ENCODE measurements at regions not wholly inside any gene's neighbourhood (a gene's known extent, or its start where the extent isn't known, plus 50 kb on each side); places are given as distances from the start of the nearest gene placed in this dataset.

GRCh38 chr5:58235299-58235698, 224.6 kb downstream of the PLK2 start:
- Histone ChIP-seq H3K27me3 (ENCODE audit: insufficient read depth, low read length, poor library complexity) (peaks cover 2% of the 10 kb centered on the region), H3K4me2 (ENCODE audit: insufficient read depth, low read length) (no peak overlapping the region), H3K9me3 (ENCODE audit: insufficient read depth, low read length, severe bottlenecking) (no peaks in the 10 kb centered on the region), H3K36me3 (ENCODE audit: insufficient read depth, low read length) (no peaks in the 10 kb centered on the region), H3K79me2 (ENCODE audit: insufficient read depth, low read length) (no peaks in the 10 kb centered on the region), H3K4me3 (ENCODE audit: low read depth in 1 of 2, low read length in 2 of 2) (no peak overlapping the region), H3K9ac (ENCODE audit: low read depth, low read length) (no peak overlapping the region), H4K20me1 (ENCODE audit: insufficient read depth, low read length) (no peaks in the 10 kb centered on the region), H2AFZ (ENCODE audit: low read depth, low read length) (no peak overlapping the region), H3K27ac (ENCODE audit: low read length) (no peak overlapping the region), H3K4me1 (ENCODE audit: insufficient read depth, low read length) (no peaks in the 10 kb centered on the region)
- ATAC-seq (ENCODE audit: insufficient read depth, low read depth): no peak
- no peak for DNase-seq
- TF ChIP-seq EZH2 (IDR thresholded peaks at IDR 0.05; ENCODE audit: borderline replicate concordance, low read depth, low read length, severe bottlenecking) (no peak), CTCF (IDR thresholded peaks at IDR 0.05; ENCODE audit: borderline replicate concordance, extremely low read depth, low read length, poor library complexity, severe bottlenecking) (no peak)

GRCh38 chr5:58232130-58232529, 227.8 kb downstream of the PLK2 start:
- ATAC-seq (ENCODE audit: insufficient read depth, low read depth): no peak
- no peaks in the 10 kb centered on the region for H4K20me1 ChIP-seq (ENCODE audit: insufficient read depth, low read length)

GRCh38 chr5:58231041-58231440, 228.8 kb downstream of the PLK2 start:
- H3K9me3 ChIP-seq (ENCODE audit: insufficient read depth, low read length, severe bottlenecking): no peaks in the 10 kb centered on the region
- DNase-seq (no peak), ATAC-seq (ENCODE audit: insufficient read depth, low read depth) (no peak)
- no peak overlapping the region for H3K27ac ChIP-seq (ENCODE audit: low read length)
- H3K36me3 ChIP-seq (ENCODE audit: insufficient read depth, low read length): no peaks in the 10 kb centered on the region
- H3K79me2 ChIP-seq (ENCODE audit: insufficient read depth, low read length): no peaks in the 10 kb centered on the region
- no peak overlapping the region for H2AFZ ChIP-seq (ENCODE audit: low read depth, low read length)
- no peak for TF ChIP-seq EZH2 (IDR thresholded peaks at IDR 0.05; ENCODE audit: borderline replicate concordance, low read depth, low read length, severe bottlenecking)
- no peak for TF ChIP-seq CTCF (IDR thresholded peaks at IDR 0.05; ENCODE audit: borderline replicate concordance, extremely low read depth, low read length, poor library complexity, severe bottlenecking)
- no peak overlapping the region for H3K4me3 ChIP-seq (ENCODE audit: low read depth in 1 of 2, low read length in 2 of 2)
- H3K27me3 ChIP-seq (ENCODE audit: insufficient read depth, low read length, poor library complexity): peaks cover 3% of the 10 kb centered on the region
- H3K4me1 ChIP-seq (ENCODE audit: insufficient read depth, low read length): no peaks in the 10 kb centered on the region
- H3K4me2 ChIP-seq (ENCODE audit: insufficient read depth, low read length): no peak overlapping the region
- no peak overlapping the region for H3K9ac ChIP-seq (ENCODE audit: low read depth, low read length)
- H4K20me1 ChIP-seq (ENCODE audit: insufficient read depth, low read length): no peaks in the 10 kb centered on the region

More at GRCh38 chr5:58232130-58232529, 227.8 kb downstream of the PLK2 start:
- no peaks in the 10 kb centered on the region for H3K4me1 ChIP-seq (ENCODE audit: insufficient read depth, low read length)
- DNase-seq: no peak
- H2AFZ ChIP-seq (ENCODE audit: low read depth, low read length): no peak overlapping the region
- H3K27ac ChIP-seq (ENCODE audit: low read length): no peak overlapping the region
- no peak for TF ChIP-seq EZH2 (IDR thresholded peaks at IDR 0.05; ENCODE audit: borderline replicate concordance, low read depth, low read length, severe bottlenecking)
- TF ChIP-seq CTCF (IDR thresholded peaks at IDR 0.05; ENCODE audit: borderline replicate concordance, extremely low read depth, low read length, poor library complexity, severe bottlenecking): no peak
- no peaks in the 10 kb centered on the region for H3K36me3 ChIP-seq (ENCODE audit: insufficient read depth, low read length)
- H3K9me3 ChIP-seq (ENCODE audit: insufficient read depth, low read length, severe bottlenecking): no peaks in the 10 kb centered on the region
- no peak overlapping the region for H3K4me2 ChIP-seq (ENCODE audit: insufficient read depth, low read length)
- peaks cover 3% of the 10 kb centered on the region for H3K27me3 ChIP-seq (ENCODE audit: insufficient read depth, low read length, poor library complexity)
- no peak overlapping the region for H3K4me3 ChIP-seq (ENCODE audit: low read depth in 1 of 2, low read length in 2 of 2)
- H3K79me2 ChIP-seq (ENCODE audit: insufficient read depth, low read length): no peaks in the 10 kb centered on the region
- no peak overlapping the region for H3K9ac ChIP-seq (ENCODE audit: low read depth, low read length)

GRCh38 chr5:58228896-58229295, 231.0 kb downstream of the PLK2 start:
- Histone ChIP-seq H3K9ac (ENCODE audit: low read depth, low read length) (no peak overlapping the region), H3K4me3 (ENCODE audit: low read depth in 1 of 2, low read length in 2 of 2) (no peak overlapping the region), H2AFZ (ENCODE audit: low read depth, low read length) (no peak overlapping the region), H3K4me2 (ENCODE audit: insufficient read depth, low read length) (no peak overlapping the region), H3K27me3 (ENCODE audit: insufficient read depth, low read length, poor library complexity) (peaks cover 3% of the 10 kb centered on the region), H3K4me1 (ENCODE audit: insufficient read depth, low read length) (no peaks in the 10 kb centered on the region), H3K79me2 (ENCODE audit: insufficient read depth, low read length) (no peaks in the 10 kb centered on the region), H4K20me1 (ENCODE audit: insufficient read depth, low read length) (no peaks in the 10 kb centered on the region), H3K27ac (ENCODE audit: low read length) (no peak overlapping the region), H3K9me3 (ENCODE audit: insufficient read depth, low read length, severe bottlenecking) (no peaks in the 10 kb centered on the region), H3K36me3 (ENCODE audit: insufficient read depth, low read length) (no peaks in the 10 kb centered on the region)
- DNase-seq: no peak
- TF ChIP-seq CTCF (IDR thresholded peaks at IDR 0.05; ENCODE audit: borderline replicate concordance, extremely low read depth, low read length, poor library complexity, severe bottlenecking) (no peak), EZH2 (IDR thresholded peaks at IDR 0.05; ENCODE audit: borderline replicate concordance, low read depth, low read length, severe bottlenecking) (no peak)
- ATAC-seq (ENCODE audit: insufficient read depth, low read depth): no peak
